ENCODE measurements at regions not wholly inside any gene's neighbourhood (a gene's known extent, or its start where the extent isn't known, plus 50 kb on each side); places are given as distances from the start of the nearest gene placed in this dataset.

GRCh38 chr4:185921583-185922555, 109.9 kb upstream of the SORBS2 start:
- TF ChIP-seq CTCF (IDR thresholded peaks at IDR 0.05) (no peak), EZH2phosphoT487 (IDR thresholded peaks at IDR 0.05) (no peak)

All from neural progenitor cell (in vitro differentiated cells).